ENCODE measurements at regions not wholly inside any gene's neighbourhood (a gene's known extent, or its start where the extent isn't known, plus 50 kb on each side); places are given as distances from the start of the nearest gene placed in this dataset.
"Not testable (repeated sequence)": the region's sequence is repeated elsewhere in the genome, so short reads cannot be mapped to it uniquely, and the experiment has no call there.

- DNase-seq; H3K27ac Mint-ChIP-seq; H3K9me3 Mint-ChIP-seq (ENCODE audit: low read depth); CTCF ChIA-PET; H3K27me3 Mint-ChIP-seq; H3K4me1 Mint-ChIP-seq; ATAC-seq; H3K4me3 Mint-ChIP-seq; intact Hi-C loops (cut with DNase I, micrococcal nuclease); POLR2A ChIA-PET; H3K36me3 Mint-ChIP-seq (ENCODE audit: low read depth): not testable (repeated sequence)
Observed at GRCh38 chr2:63722284-63722683, 119.4 kb upstream of the UGP2 start.

- Mint-ChIP-seq H3K36me3 (ENCODE audit: low read depth) (no peaks in the 10 kb centered on the region), H3K27ac (no peak overlapping the region), H3K27me3 (no peaks in the 10 kb centered on the region), H3K4me3 (no peak overlapping the region), H3K9me3 (ENCODE audit: low read depth) (no peaks in the 10 kb centered on the region), H3K4me1 (no peaks in the 10 kb centered on the region)
- DNase-seq, result no peak
- intact Hi-C loops (cut with DNase I, micrococcal nuclease), result no loop called here
- ATAC-seq, result no peak
- ChIA-PET CTCF (interaction anchor here (0.7 kb wide), 1 partner anchor 129 kb away, joined by 3 read pairs; no protein-coding TSS in a partner anchor), POLR2A (no interaction called here)
Observed at GRCh38 chr2:63723709-63724108, 118.0 kb upstream of the UGP2 start.

GRCh38 chr2:63725212-63725611 lies 116.5 kb upstream of the UGP2 start:
- DNase-seq; H3K27me3 Mint-ChIP-seq; ATAC-seq; H3K4me3 Mint-ChIP-seq; H3K27ac Mint-ChIP-seq; intact Hi-C loops (cut with DNase I, micrococcal nuclease); POLR2A ChIA-PET; H3K9me3 Mint-ChIP-seq (ENCODE audit: low read depth); H3K36me3 Mint-ChIP-seq (ENCODE audit: low read depth); CTCF ChIA-PET; H3K4me1 Mint-ChIP-seq: not testable (repeated sequence)

GRCh38 chr2:63729362-63729761 lies 112.3 kb upstream of the UGP2 start:
- no peaks in the 10 kb centered on the region for H3K9me3 Mint-ChIP-seq (ENCODE audit: low read depth)
- no peaks in the 10 kb centered on the region for H3K4me1 Mint-ChIP-seq
- intact Hi-C loops (cut with DNase I, micrococcal nuclease), result no loop called here
- H3K4me3 Mint-ChIP-seq, result no peak overlapping the region
- H3K27me3 Mint-ChIP-seq, result peaks cover 4% of the 10 kb centered on the region
- H3K36me3 Mint-ChIP-seq (ENCODE audit: low read depth), result no peaks in the 10 kb centered on the region
- ChIA-PET CTCF (no interaction called here), POLR2A (no interaction called here)
- DNase-seq (no peak), ATAC-seq (no peak)
- H3K27ac Mint-ChIP-seq, result no peak overlapping the region

GRCh38 chr2:63729831-63730230 lies 111.9 kb upstream of the UGP2 start:
- H3K9me3 Mint-ChIP-seq (ENCODE audit: low read depth), result no peaks in the 10 kb centered on the region
- H3K27me3 Mint-ChIP-seq, result peaks cover 4% of the 10 kb centered on the region
- H3K4me1 Mint-ChIP-seq, result no peaks in the 10 kb centered on the region
- H3K27ac Mint-ChIP-seq, result no peak overlapping the region
- intact Hi-C loops (cut with DNase I, micrococcal nuclease), result no loop called here
- ChIA-PET POLR2A (no interaction called here), CTCF (no interaction called here)
- no peak overlapping the region for H3K4me3 Mint-ChIP-seq
- no peaks in the 10 kb centered on the region for H3K36me3 Mint-ChIP-seq (ENCODE audit: low read depth)
- DNase-seq (no peak), ATAC-seq (no peak)

GRCh38 chr2:63734510-63734909 lies 107.2 kb upstream of the UGP2 start:
- POLR2A ChIA-PET, result no interaction called here
- peaks cover 4% of the 10 kb centered on the region for H3K27me3 Mint-ChIP-seq
- no peaks in the 10 kb centered on the region for H3K36me3 Mint-ChIP-seq (ENCODE audit: low read depth)
- DNase-seq (no peak), ATAC-seq (no peak)
- H3K4me3 Mint-ChIP-seq, result no peak overlapping the region
- no peaks in the 10 kb centered on the region for H3K9me3 Mint-ChIP-seq (ENCODE audit: low read depth)
- intact Hi-C loops (cut with DNase I, micrococcal nuclease), result no loop called here
- H3K27ac Mint-ChIP-seq, result no peak overlapping the region
- CTCF ChIA-PET, result no interaction called here
- H3K4me1 Mint-ChIP-seq, result peaks cover 7% of the 10 kb centered on the region

GRCh38 chr2:63735263-63735662 lies 106.4 kb upstream of the UGP2 start:
- Mint-ChIP-seq H3K4me3 (no peak overlapping the region), H3K4me1 (peaks cover 7% of the 10 kb centered on the region), H3K27me3 (peaks cover 4% of the 10 kb centered on the region), H3K9me3 (ENCODE audit: low read depth) (no peaks in the 10 kb centered on the region), H3K36me3 (ENCODE audit: low read depth) (no peaks in the 10 kb centered on the region), H3K27ac (no peak overlapping the region)
- CTCF ChIA-PET, result no interaction called here
- intact Hi-C loops (cut with DNase I, micrococcal nuclease), result no loop called here
- DNase-seq, result no peak
- POLR2A ChIA-PET, result no interaction called here
- ATAC-seq, result no peak

GRCh38 chr2:63735931-63736330 lies 105.8 kb upstream of the UGP2 start:
- no peak overlapping the region for H3K4me3 Mint-ChIP-seq
- no peak overlapping the region for H3K27ac Mint-ChIP-seq
- no peaks in the 10 kb centered on the region for H3K36me3 Mint-ChIP-seq (ENCODE audit: low read depth)
- H3K9me3 Mint-ChIP-seq (ENCODE audit: low read depth), result no peaks in the 10 kb centered on the region
- peaks cover 7% of the 10 kb centered on the region for H3K4me1 Mint-ChIP-seq
- ATAC-seq, result no peak
- DNase-seq, result no peak
- peaks cover 2% of the 10 kb centered on the region for H3K27me3 Mint-ChIP-seq
- ChIA-PET POLR2A (no interaction called here), CTCF (no interaction called here)
- intact Hi-C loops (cut with DNase I, micrococcal nuclease), result no loop called here

- no peak overlapping the region for H3K27ac Mint-ChIP-seq
- H3K36me3 Mint-ChIP-seq (ENCODE audit: low read depth), result no peaks in the 10 kb centered on the region
- no peak overlapping the region for H3K4me3 Mint-ChIP-seq
- no peak for ATAC-seq
- peaks cover 2% of the 10 kb centered on the region for H3K27me3 Mint-ChIP-seq
- no peak for DNase-seq
- POLR2A ChIA-PET, result no interaction called here
- CTCF ChIA-PET, result no interaction called here
- H3K4me1 Mint-ChIP-seq, result peaks cover 7% of the 10 kb centered on the region
- no peaks in the 10 kb centered on the region for H3K9me3 Mint-ChIP-seq (ENCODE audit: low read depth)
- intact Hi-C loops (cut with DNase I, micrococcal nuclease), result no loop called here
Observed at GRCh38 chr2:63736354-63736753, 105.3 kb upstream of the UGP2 start.

- Mint-ChIP-seq H3K4me3 (no peak overlapping the region), H3K36me3 (ENCODE audit: low read depth) (no peaks in the 10 kb centered on the region), H3K27me3 (no peaks in the 10 kb centered on the region), H3K27ac (no peak overlapping the region), H3K9me3 (ENCODE audit: low read depth) (no peaks in the 10 kb centered on the region), H3K4me1 (peaks cover 7% of the 10 kb centered on the region)
- DNase-seq (no peak), ATAC-seq (no peak)
- ChIA-PET CTCF (interaction anchor here (0.8 kb wide), 1 partner anchor 124 kb away, joined by 4 read pairs; no protein-coding TSS in a partner anchor), POLR2A (interaction anchor here (0.8 kb wide), 1 partner anchor 1522 kb away, joined by 8 read pairs; no protein-coding TSS in a partner anchor)
- intact Hi-C loops (cut with DNase I, micrococcal nuclease), result no loop called here
Observed at GRCh38 chr2:63737081-63737751, 104.5 kb upstream of the UGP2 start.

GRCh38 chr2:63738019-63738418 lies 103.7 kb upstream of the UGP2 start:
- CTCF ChIA-PET, result interaction anchor here (0.8 to 1.0 kb wide), 2 partner anchors 89 to 123 kb away, joined by 3 to 4 read pairs; no protein-coding TSS in a partner anchor
- peaks cover 7% of the 10 kb centered on the region for H3K4me1 Mint-ChIP-seq
- H3K27me3 Mint-ChIP-seq, result no peaks in the 10 kb centered on the region

GRCh38 chr2:63739180-63739579 lies 102.5 kb upstream of the UGP2 start:
- ATAC-seq; H3K4me3 Mint-ChIP-seq; H3K36me3 Mint-ChIP-seq (ENCODE audit: low read depth); H3K27me3 Mint-ChIP-seq; H3K4me1 Mint-ChIP-seq; POLR2A ChIA-PET; intact Hi-C loops (cut with DNase I, micrococcal nuclease); DNase-seq; H3K27ac Mint-ChIP-seq; H3K9me3 Mint-ChIP-seq (ENCODE audit: low read depth): not testable (repeated sequence)
- CTCF ChIA-PET, result interaction anchor here (0.7 to 0.9 kb wide), 2 partner anchors 122 to 487 kb away, joined by 3 to 4 read pairs; no protein-coding TSS in a partner anchor

More at GRCh38 chr2:63738019-63738418, 103.7 kb upstream of the UGP2 start:
- DNase-seq (no peak), ATAC-seq (peak; percentile 44)
- no peak overlapping the region for H3K27ac Mint-ChIP-seq
- H3K9me3 Mint-ChIP-seq (ENCODE audit: low read depth), result no peaks in the 10 kb centered on the region
- POLR2A ChIA-PET, result no interaction called here
- no peaks in the 10 kb centered on the region for H3K36me3 Mint-ChIP-seq (ENCODE audit: low read depth)
- H3K4me3 Mint-ChIP-seq, result no peak overlapping the region
- intact Hi-C loops (cut with DNase I, micrococcal nuclease), result no loop called here

Measured in activated CD4-positive, alpha-beta T cell treated with anti-CD3 and anti-CD28 coated beads for 36 hours (primary cell).